Neural cell (in vitro differentiated cells): ENCODE measurements at regions not wholly inside any gene's neighbourhood (a gene's known extent, or its start where the extent isn't known, plus 50 kb on each side); places are given as distances from the start of the nearest gene placed in this dataset.

Source experiments
- H2AFZ ChIP-seq: fragments of 200-600, 300-800 bp; sonication (generic), shearing (Covaris generic); 2 replicates; pipeline ENCODE4 v1.6.0; 2014; ENCODE audit warnings: low read depth, mild to moderate bottlenecking, antibody characterized with exemption, low read length, moderate library complexity
- H3F3A ChIP-seq: fragments of 200-600 bp; shearing (Covaris generic); 2 replicates; pipeline ENCODE4 v1.6.1; 2016; ENCODE audit warnings: mild to moderate bottlenecking, moderate library complexity, mixed read lengths, antibody characterized with exemption, low read length; ENCODE audit not compliant: insufficient read depth, poor library complexity, severe bottlenecking
- H3K27ac ChIP-seq: fragments of 200-600, 300-800 bp; sonication (generic), shearing (Covaris generic); 2 replicates; pipeline ENCODE4 v1.5.1; 2014; ENCODE audit warnings: mild to moderate bottlenecking, low read length, moderate library complexity
- H3K27me3 ChIP-seq: fragments of 300-800, 200-600 bp; sonication (generic), shearing (Covaris generic); 2 replicates; pipeline ENCODE4 v1.6.0; 2014; ENCODE audit warnings: mild to moderate bottlenecking, low read depth, low read length, moderate library complexity; ENCODE audit not compliant: insufficient read depth
- H3K36me3 ChIP-seq: fragments of 300-800, 200-600 bp; sonication (generic), shearing (Covaris generic); 2 replicates; pipeline ENCODE4 v1.5.1; 2014; ENCODE audit warnings: mild to moderate bottlenecking, antibody characterized with exemption, low read length, moderate library complexity; ENCODE audit not compliant: insufficient read depth
- H3K4me2 ChIP-seq: fragments of 300-800, 200-600 bp; sonication (generic), shearing (Covaris generic); 2 replicates; pipeline ENCODE4 v1.6.0; 2014; ENCODE audit warnings: mild to moderate bottlenecking, low read length
- H3K4me3 ChIP-seq: fragments of 300-800, 200-600 bp; sonication (generic), shearing (Covaris generic); 2 replicates; pipeline ENCODE4 v1.5.1; 2014; ENCODE audit warnings: mild to moderate bottlenecking, low read length, moderate library complexity
- H3K79me2 ChIP-seq: fragments of 200-600 bp; shearing (Covaris generic); replicated peaks from 2 replicates; pipeline ENCODE4 v1.6.0; 2014; ENCODE audit warnings: mild to moderate bottlenecking, low read length, moderate library complexity; ENCODE audit not compliant: insufficient read depth
- H3K9ac ChIP-seq: fragments of 300-800, 200-600 bp; sonication (generic), shearing (Covaris generic); 2 replicates; pipeline ENCODE4 v1.6.1; 2016; ENCODE audit warnings: mild to moderate bottlenecking, low read length, mixed read lengths
- H3K9me2 ChIP-seq: fragments of 200-600 bp; shearing (Covaris generic); 2 replicates; pipeline ENCODE4 v1.6.1; 2016; ENCODE audit warnings: mild to moderate bottlenecking, low read length, mixed read lengths; ENCODE audit not compliant: insufficient read depth
- H3K9me3 ChIP-seq: fragments of 200-600, 300-800 bp; sonication (generic), shearing (Covaris generic); 2 replicates; pipeline ENCODE4 v1.6.1; 2016; ENCODE audit warnings: mild to moderate bottlenecking, mixed run types, low read length, moderate library complexity, mixed read lengths
- H4K20me1 ChIP-seq: fragments of 200-600 bp; shearing (Covaris generic); 2 replicates; pipeline ENCODE4 v1.6.1; 2016; ENCODE audit warnings: mild to moderate bottlenecking, mixed run types; ENCODE audit not compliant: insufficient read depth
- CTCF ChIP-seq: fragments of 450-650 bp; IDR thresholded peaks from 2 replicates; pipeline ENCODE4 v1.5.1; 2014; ENCODE audit warnings: antibody characterized with exemption, mild to moderate bottlenecking, moderate library complexity; ENCODE audit not compliant: poor library complexity, severe bottlenecking
- EP300 ChIP-seq: fragments of 450-650 bp; conservative IDR thresholded peaks from 2 replicates; pipeline ENCODE4 v1.6.1; 2014; ENCODE audit warnings: antibody characterized with exemption, mild to moderate bottlenecking, moderate library complexity; ENCODE audit not compliant: poor library complexity, severe bottlenecking
- EZH2 ChIP-seq: fragments of 200-600, 300-800 bp; shearing (Covaris generic), sonication (generic); IDR thresholded peaks from 2 replicates; pipeline ENCODE4 v1.6.1; 2014; ENCODE audit warnings: antibody characterized with exemption, low read length, borderline replicate concordance, mild to moderate bottlenecking; ENCODE audit not compliant: insufficient read depth, poor library complexity, severe bottlenecking
- MXI1 ChIP-seq: fragments of 450-650 bp; conservative IDR thresholded peaks from 2 replicates; pipeline ENCODE4 v1.6.1; 2014; ENCODE audit warnings: antibody characterized with exemption, mild to moderate bottlenecking; ENCODE audit not compliant: poor library complexity, severe bottlenecking
- POLR2AphosphoS5 ChIP-seq: IDR thresholded peaks from 2 replicates; pipeline ENCODE4 v1.6.1; 2012
- RAD21 ChIP-seq: fragments of 450-650 bp; conservative IDR thresholded peaks from 2 replicates; pipeline ENCODE4 v1.6.1; 2014; ENCODE audit warnings: antibody characterized with exemption, mild to moderate bottlenecking, moderate library complexity
- SMC3 ChIP-seq: fragments of 450-650 bp; conservative IDR thresholded peaks from 2 replicates; pipeline ENCODE4 v1.6.1; 2014; ENCODE audit warnings: antibody characterized with exemption, mild to moderate bottlenecking, moderate library complexity; ENCODE audit not compliant: poor library complexity
- TAF1 ChIP-seq: IDR thresholded peaks from 2 replicates; pipeline ENCODE4 v1.6.1; 2012; ENCODE audit warnings: low read depth
- TF ChIP-seq, protein P1 (sequence below): IDR thresholded peaks from 2 replicates; pipeline ENCODE4 v1.6.1; 2012; ENCODE audit warnings: borderline replicate concordance

DNA sequence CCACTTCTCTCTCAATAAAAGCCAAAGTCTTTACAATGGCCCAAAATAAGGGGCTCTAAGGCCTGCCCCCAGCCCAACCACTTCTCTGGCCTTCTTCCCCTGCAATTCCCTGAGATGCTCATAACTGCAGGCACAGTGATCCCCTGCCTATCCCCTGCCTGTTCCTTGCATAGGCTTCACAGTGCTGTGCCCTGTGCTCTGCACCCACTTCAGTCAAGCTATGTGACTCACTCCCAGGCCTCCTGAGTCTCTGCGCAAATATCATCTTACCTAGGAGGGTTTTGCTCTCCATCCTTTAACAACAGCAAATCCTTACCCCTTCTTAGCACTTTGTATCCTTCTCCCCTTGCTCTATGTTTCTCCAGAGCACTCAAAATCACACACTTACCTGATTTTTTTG lies 242.2 kb downstream of the MSRB3 start:
- Histone ChIP-seq H3K79me2 (no peaks in the 10 kb centered on the region), H3K36me3 (no peaks in the 10 kb centered on the region), H4K20me1 (no peaks in the 10 kb centered on the region), H2AFZ (no peak overlapping the region), H3K27ac (no peak overlapping the region), H3K4me2 (no peak overlapping the region), H3K9me2 (no peaks in the 10 kb centered on the region), H3K9me3 (no peaks in the 10 kb centered on the region), H3K9ac (no peak overlapping the region), H3F3A (no peaks in the 10 kb centered on the region), H3K4me3 (no peak overlapping the region), H3K27me3 (no peaks in the 10 kb centered on the region)
- no peak for TF ChIP-seq TAF1
- no peak for TF ChIP-seq CTCF
- no peak for TF ChIP-seq EZH2
- no peak for TF ChIP-seq RAD21
- TF ChIP-seq, protein P1, sequence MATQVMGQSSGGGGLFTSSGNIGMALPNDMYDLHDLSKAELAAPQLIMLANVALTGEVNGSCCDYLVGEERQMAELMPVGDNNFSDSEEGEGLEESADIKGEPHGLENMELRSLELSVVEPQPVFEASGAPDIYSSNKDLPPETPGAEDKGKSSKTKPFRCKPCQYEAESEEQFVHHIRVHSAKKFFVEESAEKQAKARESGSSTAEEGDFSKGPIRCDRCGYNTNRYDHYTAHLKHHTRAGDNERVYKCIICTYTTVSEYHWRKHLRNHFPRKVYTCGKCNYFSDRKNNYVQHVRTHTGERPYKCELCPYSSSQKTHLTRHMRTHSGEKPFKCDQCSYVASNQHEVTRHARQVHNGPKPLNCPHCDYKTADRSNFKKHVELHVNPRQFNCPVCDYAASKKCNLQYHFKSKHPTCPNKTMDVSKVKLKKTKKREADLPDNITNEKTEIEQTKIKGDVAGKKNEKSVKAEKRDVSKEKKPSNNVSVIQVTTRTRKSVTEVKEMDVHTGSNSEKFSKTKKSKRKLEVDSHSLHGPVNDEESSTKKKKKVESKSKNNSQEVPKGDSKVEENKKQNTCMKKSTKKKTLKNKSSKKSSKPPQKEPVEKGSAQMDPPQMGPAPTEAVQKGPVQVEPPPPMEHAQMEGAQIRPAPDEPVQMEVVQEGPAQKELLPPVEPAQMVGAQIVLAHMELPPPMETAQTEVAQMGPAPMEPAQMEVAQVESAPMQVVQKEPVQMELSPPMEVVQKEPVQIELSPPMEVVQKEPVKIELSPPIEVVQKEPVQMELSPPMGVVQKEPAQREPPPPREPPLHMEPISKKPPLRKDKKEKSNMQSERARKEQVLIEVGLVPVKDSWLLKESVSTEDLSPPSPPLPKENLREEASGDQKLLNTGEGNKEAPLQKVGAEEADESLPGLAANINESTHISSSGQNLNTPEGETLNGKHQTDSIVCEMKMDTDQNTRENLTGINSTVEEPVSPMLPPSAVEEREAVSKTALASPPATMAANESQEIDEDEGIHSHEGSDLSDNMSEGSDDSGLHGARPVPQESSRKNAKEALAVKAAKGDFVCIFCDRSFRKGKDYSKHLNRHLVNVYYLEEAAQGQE, result no peak
- no peak for TF ChIP-seq MXI1
- TF ChIP-seq POLR2AphosphoS5, result no peak
- TF ChIP-seq EP300, result no peak
- TF ChIP-seq SMC3, result no peak

- Histone ChIP-seq H3K4me2 (no peak overlapping the region), H2AFZ (no peak overlapping the region), H4K20me1 (no peaks in the 10 kb centered on the region), H3F3A (no peaks in the 10 kb centered on the region), H3K4me3 (no peak overlapping the region), H3K27me3 (no peaks in the 10 kb centered on the region), H3K27ac (no peak overlapping the region), H3K9me2 (no peaks in the 10 kb centered on the region), H3K36me3 (no peaks in the 10 kb centered on the region), H3K9me3 (no peaks in the 10 kb centered on the region), H3K9ac (no peak overlapping the region), H3K79me2 (no peaks in the 10 kb centered on the region)
- TF ChIP-seq EP300 (no peak), MXI1 (no peak), RAD21 (no peak)
- TF ChIP-seq, protein P1, result no peak
Measured at GRCh38 chr12:65522956-65523860, 244.7 kb downstream of the MSRB3 start.
